HG03575 (cell line): ENCODE measurements at regions not wholly inside any gene's neighbourhood (a gene's known extent, or its start where the extent isn't known, plus 50 kb on each side); places are given as distances from the start of the nearest gene placed in this dataset.
"Not testable (repeated sequence)": the region's sequence is repeated elsewhere in the genome, so short reads cannot be mapped to it uniquely, and the experiment has no call there.

Experiments used
- ATAC-seq: cut with Tn5 transposase; IDR thresholded peaks from one replicate; pipeline ENCODE4 v1.9.1; 2021; ENCODE audit not compliant: unreplicated experiment, insufficient number of reproducible peaks, low FRiP score; ENCODE audit errors: extremely low read depth

- ATAC-seq, result peak; percentile 79
Measured at GRCh38 chr3:59406943-59407342, 357.1 kb upstream of the CFAP20DC start.

GRCh38 chr3:59404851-59405250 is 355.0 kb upstream of the CFAP20DC start:
- no peak for ATAC-seq

GRCh38 chr3:59404064-59404463 is 354.2 kb upstream of the CFAP20DC start:
- no peak for ATAC-seq

GRCh38 chr3:59401924-59402323 is 352.1 kb upstream of the CFAP20DC start:
- no peak for ATAC-seq

GRCh38 chr3:59392116-59392515 is 342.3 kb upstream of the CFAP20DC start:
- no peak for ATAC-seq

GRCh38 chr3:59391131-59391530 is 341.3 kb upstream of the CFAP20DC start:
- ATAC-seq, result no peak

GRCh38 chr3:59388555-59389270 is 338.9 kb upstream of the CFAP20DC start:
- no peak for ATAC-seq

GRCh38 chr3:59386165-59386564 is 336.3 kb upstream of the CFAP20DC start:
- peak; percentile 89 for ATAC-seq

GRCh38 chr3:59385547-59385946 is 335.7 kb upstream of the CFAP20DC start:
- no peak for ATAC-seq

GRCh38 chr3:59381282-59381681 is 331.5 kb upstream of the CFAP20DC start:
- ATAC-seq, result no peak

GRCh38 chr3:59380146-59380545 is 330.3 kb upstream of the CFAP20DC start:
- ATAC-seq, result no peak

GRCh38 chr3:59374818-59375211 is 325.0 kb upstream of the CFAP20DC start:
- ATAC-seq, result peak; percentile 99

- peak; percentile 2 for ATAC-seq
Measured at GRCh38 chr3:59374091-59374817, 324.4 kb upstream of the CFAP20DC start.

GRCh38 chr3:59372346-59372745 is 322.5 kb upstream of the CFAP20DC start:
- no peak for ATAC-seq

GRCh38 chr3:59368900-59369675 is 319.3 kb upstream of the CFAP20DC start:
- no peak for ATAC-seq

GRCh38 chr3:59367150-59367549 is 317.3 kb upstream of the CFAP20DC start:
- no peak for ATAC-seq

GRCh38 chr3:59366218-59366617 is 316.4 kb upstream of the CFAP20DC start:
- ATAC-seq, result no peak

GRCh38 chr3:59364496-59364895 is 314.7 kb upstream of the CFAP20DC start:
- no peak for ATAC-seq

GRCh38 chr3:59360312-59360711 is 310.5 kb upstream of the CFAP20DC start:
- ATAC-seq, result not testable (repeated sequence)

- no peak for ATAC-seq
Measured at GRCh38 chr3:59341459-59341858, 291.6 kb upstream of the CFAP20DC start.
